ENCODE measurements at regions not wholly inside any gene's neighbourhood (a gene's known extent, or its start where the extent isn't known, plus 50 kb on each side); places are given as distances from the start of the nearest gene placed in this dataset.

DNA sequence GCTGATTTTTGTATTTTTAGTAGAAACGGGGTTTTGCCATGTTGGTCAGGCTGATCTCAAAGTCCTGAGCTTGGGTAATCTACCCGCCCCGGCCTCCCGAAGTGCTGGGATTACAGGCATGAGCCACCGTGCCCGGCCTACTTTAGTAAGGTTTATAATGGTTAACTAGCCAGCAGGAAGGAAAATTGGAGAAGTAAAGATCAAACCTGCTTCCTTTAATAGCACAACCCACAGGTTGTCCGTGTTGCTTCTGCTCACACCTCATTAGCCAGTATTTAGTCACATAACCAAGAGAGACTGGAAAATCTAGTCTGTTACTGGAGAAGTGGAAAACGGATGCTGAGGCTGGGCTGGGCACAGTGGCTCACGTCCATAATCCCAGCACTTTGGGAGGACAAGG, 51.9 kb upstream of the TBL1XR1 start:
- no peak for ATAC-seq
- TF ChIP-seq EZH2phosphoT487 (IDR thresholded peaks at IDR 0.05; ENCODE audit: borderline replicate concordance, low read length) (no peak), EZH2 (IDR thresholded peaks at IDR 0.05; ENCODE audit: low read length, unreplicated experiment) (no peak)
- TF ChIP-seq, protein P1, sequence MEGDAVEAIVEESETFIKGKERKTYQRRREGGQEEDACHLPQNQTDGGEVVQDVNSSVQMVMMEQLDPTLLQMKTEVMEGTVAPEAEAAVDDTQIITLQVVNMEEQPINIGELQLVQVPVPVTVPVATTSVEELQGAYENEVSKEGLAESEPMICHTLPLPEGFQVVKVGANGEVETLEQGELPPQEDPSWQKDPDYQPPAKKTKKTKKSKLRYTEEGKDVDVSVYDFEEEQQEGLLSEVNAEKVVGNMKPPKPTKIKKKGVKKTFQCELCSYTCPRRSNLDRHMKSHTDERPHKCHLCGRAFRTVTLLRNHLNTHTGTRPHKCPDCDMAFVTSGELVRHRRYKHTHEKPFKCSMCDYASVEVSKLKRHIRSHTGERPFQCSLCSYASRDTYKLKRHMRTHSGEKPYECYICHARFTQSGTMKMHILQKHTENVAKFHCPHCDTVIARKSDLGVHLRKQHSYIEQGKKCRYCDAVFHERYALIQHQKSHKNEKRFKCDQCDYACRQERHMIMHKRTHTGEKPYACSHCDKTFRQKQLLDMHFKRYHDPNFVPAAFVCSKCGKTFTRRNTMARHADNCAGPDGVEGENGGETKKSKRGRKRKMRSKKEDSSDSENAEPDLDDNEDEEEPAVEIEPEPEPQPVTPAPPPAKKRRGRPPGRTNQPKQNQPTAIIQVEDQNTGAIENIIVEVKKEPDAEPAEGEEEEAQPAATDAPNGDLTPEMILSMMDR (conservative IDR thresholded peaks at IDR 0.05; ENCODE audit: low read depth, low read length), result no peak
- BruUV-seq (replicated peaks), result no TSS peak

DNA sequence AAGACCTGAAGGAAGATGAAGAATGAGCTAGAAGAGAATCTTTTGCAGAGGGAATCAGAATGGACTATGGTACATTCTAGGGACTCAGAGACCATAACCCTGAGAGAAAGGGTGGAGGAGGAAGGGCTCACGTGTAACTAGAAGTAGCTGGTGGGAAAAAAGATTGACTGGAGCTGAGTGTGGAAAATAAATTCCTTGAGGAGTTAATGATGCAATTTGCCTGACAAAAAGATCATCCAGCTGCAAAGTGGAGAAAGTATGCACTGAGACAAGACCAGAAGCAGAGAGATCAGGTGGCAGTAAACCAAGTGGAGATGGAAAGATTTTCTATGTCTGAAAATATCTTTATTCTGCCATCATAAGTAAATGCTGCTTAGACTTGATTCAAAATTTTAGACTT, 52.9 kb upstream of the TBL1XR1 start:
- CTCF ChIA-PET, result no interaction called here
- no peaks in the 10 kb centered on the region for H3K79me2 ChIP-seq (ENCODE audit: low read length)
- H3K9ac ChIP-seq (ENCODE audit: low read length), result no peak overlapping the region
- no peaks in the 10 kb centered on the region for H3K9me2 ChIP-seq (replicated peaks; ENCODE audit: low read length)
- H3K27ac ChIP-seq (ENCODE audit: low read length), result no peak overlapping the region
- no TSS peak for BruUV-seq (replicated peaks)
- no peak overlapping the region for H2AFZ ChIP-seq (ENCODE audit: low read length)
- H3K4me3 ChIP-seq (ENCODE audit: low read length), result no peak overlapping the region
- ATAC-seq (no peak), DNase-seq (no peak)
- no peaks in the 10 kb centered on the region for H4K20me1 ChIP-seq (ENCODE audit: low read length)
- H3K4me2 ChIP-seq (ENCODE audit: low read length), result no peak overlapping the region
- H3K27me3 ChIP-seq (ENCODE audit: low read length), result no peaks in the 10 kb centered on the region
- H3K36me3 ChIP-seq (ENCODE audit: low read depth, low read length), result no peaks in the 10 kb centered on the region
- H3F3A ChIP-seq (ENCODE audit: low read length, unreplicated experiment), result no peaks in the 10 kb centered on the region
- H3K4me1 ChIP-seq (ENCODE audit: insufficient read depth, low read length), result peaks cover 6% of the 10 kb centered on the region
- POLR2A ChIA-PET (ENCODE audit: unreplicated experiment), result interaction anchor here (0.6 kb wide), 1 partner anchor 10 kb away, joined by 11 read pairs; no protein-coding TSS in a partner anchor
- H3K9me3 ChIP-seq (ENCODE audit: low read length), result no peaks in the 10 kb centered on the region
- intact Hi-C loops (cut with micrococcal nuclease), result no loop called here
- TF ChIP-seq, protein P1 (conservative IDR thresholded peaks at IDR 0.05; ENCODE audit: low read depth, low read length), result no peak
- TF ChIP-seq EZH2 (IDR thresholded peaks at IDR 0.05; ENCODE audit: low read length, unreplicated experiment), result no peak
- no peak for TF ChIP-seq EZH2phosphoT487 (IDR thresholded peaks at IDR 0.05; ENCODE audit: borderline replicate concordance, low read length)

More for the DNA sequence above, 51.9 kb upstream of the TBL1XR1 start:
- Histone ChIP-seq H3K4me3 (ENCODE audit: low read length) (no peak overlapping the region), H3K9me3 (ENCODE audit: low read length) (no peaks in the 10 kb centered on the region), H2AFZ (ENCODE audit: low read length) (no peak overlapping the region), H3K9ac (ENCODE audit: low read length) (no peak overlapping the region), H3K9me2 (replicated peaks; ENCODE audit: low read length) (no peaks in the 10 kb centered on the region), H3K27ac (ENCODE audit: low read length) (no peak overlapping the region), H4K20me1 (ENCODE audit: low read length) (no peaks in the 10 kb centered on the region), H3F3A (ENCODE audit: low read length, unreplicated experiment) (no peaks in the 10 kb centered on the region), H3K27me3 (ENCODE audit: low read length) (no peaks in the 10 kb centered on the region), H3K36me3 (ENCODE audit: low read depth, low read length) (no peaks in the 10 kb centered on the region), H3K4me2 (ENCODE audit: low read length) (no peak overlapping the region), H3K79me2 (ENCODE audit: low read length) (no peaks in the 10 kb centered on the region), H3K4me1 (ENCODE audit: insufficient read depth, low read length) (no peaks in the 10 kb centered on the region)
- ChIA-PET POLR2A (ENCODE audit: unreplicated experiment) (interaction anchor here (0.6 kb wide), 1 partner anchor 79 kb away, joined by 3 read pairs; no protein-coding TSS in a partner anchor), CTCF (no interaction called here)
- intact Hi-C loops (cut with micrococcal nuclease), result no loop called here
- no peak for DNase-seq

DNA sequence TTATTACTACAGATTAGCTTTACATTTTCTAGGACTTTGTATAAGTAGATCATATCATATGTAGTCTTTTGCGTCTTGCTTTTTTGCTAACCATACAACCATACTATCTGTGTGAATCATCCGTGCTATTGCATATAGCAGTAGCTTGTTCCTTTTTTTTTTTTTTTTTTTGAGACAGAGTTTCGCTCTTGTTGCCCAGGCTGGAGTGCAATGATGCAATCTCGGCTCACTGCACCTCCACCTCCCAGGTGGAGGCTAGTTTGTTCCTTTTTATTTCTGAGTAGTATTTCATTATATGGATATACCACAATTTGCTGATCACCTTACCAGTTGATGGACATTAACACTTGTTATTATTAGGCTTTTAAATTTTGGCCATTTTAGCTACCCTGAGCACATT, 54.5 kb upstream of the TBL1XR1 start:
- no peak overlapping the region for H2AFZ ChIP-seq (ENCODE audit: low read length)
- no peak overlapping the region for H3K27ac ChIP-seq (ENCODE audit: low read length)
- H3F3A ChIP-seq (ENCODE audit: low read length, unreplicated experiment), result no peaks in the 10 kb centered on the region
- BruUV-seq (replicated peaks), result no TSS peak
- POLR2A ChIA-PET (ENCODE audit: unreplicated experiment), result interaction anchor here (0.7 kb wide), 1 partner anchor 49 kb away, joined by 3 read pairs; no protein-coding TSS in a partner anchor
- TF ChIP-seq EZH2phosphoT487 (IDR thresholded peaks at IDR 0.05; ENCODE audit: borderline replicate concordance, low read length), result no peak
- TF ChIP-seq, protein P1 (conservative IDR thresholded peaks at IDR 0.05; ENCODE audit: low read depth, low read length), result no peak
- no peak for TF ChIP-seq EZH2 (IDR thresholded peaks at IDR 0.05; ENCODE audit: low read length, unreplicated experiment)
- intact Hi-C loops (cut with micrococcal nuclease), result no loop called here
- H3K79me2 ChIP-seq (ENCODE audit: low read length), result no peaks in the 10 kb centered on the region
- H3K4me3 ChIP-seq (ENCODE audit: low read length), result no peak overlapping the region
- H3K36me3 ChIP-seq (ENCODE audit: low read depth, low read length), result no peaks in the 10 kb centered on the region
- H3K9me3 ChIP-seq (ENCODE audit: low read length), result no peaks in the 10 kb centered on the region
- H3K4me2 ChIP-seq (ENCODE audit: low read length), result no peak overlapping the region
- no peaks in the 10 kb centered on the region for H3K27me3 ChIP-seq (ENCODE audit: low read length)
- no peak for DNase-seq
- no peaks in the 10 kb centered on the region for H3K9me2 ChIP-seq (replicated peaks; ENCODE audit: low read length)
- no peak for ATAC-seq
- CTCF ChIA-PET, result no interaction called here
- peaks cover 10% of the 10 kb centered on the region for H3K4me1 ChIP-seq (ENCODE audit: insufficient read depth, low read length)
- H3K9ac ChIP-seq (ENCODE audit: low read length), result no peak overlapping the region
- H4K20me1 ChIP-seq (ENCODE audit: low read length), result no peaks in the 10 kb centered on the region

Data from PC-3 (cell line).